DOHH2 (cell line): ENCODE measurements at regions not wholly inside any gene's neighbourhood (a gene's known extent, or its start where the extent isn't known, plus 50 kb on each side); places are given as distances from the start of the nearest gene placed in this dataset.

Experiments
- H3F3A ChIP-seq: fragments of 200-600 bp; sonication (generic), shearing (Covaris generic); 2 replicates; pipeline ENCODE4 v1.6.0; 2016; ENCODE audit warnings: antibody characterized with exemption, mild to moderate bottlenecking; ENCODE audit not compliant: control insufficient read depth, insufficient read depth
- H3K27ac ChIP-seq: fragments of 200-600 bp; sonication (generic); 2 replicates; pipeline ENCODE4 v1.5.1; 2014; ENCODE audit warnings: low read depth, mild to moderate bottlenecking, low read length, moderate library complexity
- H3K27me3 ChIP-seq: fragments of 200-600 bp; sonication (generic); 2 replicates; pipeline ENCODE4 v1.6.1; 2014; ENCODE audit warnings: mild to moderate bottlenecking, low read length, mixed read lengths; ENCODE audit not compliant: control insufficient read depth
- H3K36me3 ChIP-seq: fragments of 200-600 bp; sonication (generic); 2 replicates; pipeline ENCODE4 v1.6.1; 2014; ENCODE audit warnings: mild to moderate bottlenecking, low read length, moderate library complexity, mixed read lengths; ENCODE audit not compliant: control insufficient read depth
- H3K4me1 ChIP-seq: fragments of 200-600 bp; sonication (generic); 2 replicates; pipeline ENCODE4 v1.6.1; 2014; ENCODE audit warnings: mild to moderate bottlenecking, low read length, mixed read lengths; ENCODE audit not compliant: control insufficient read depth
- H3K4me2 ChIP-seq: fragments of 200-600 bp; sonication (generic); 2 replicates; pipeline ENCODE4 v1.6.0; 2014; ENCODE audit warnings: mild to moderate bottlenecking, low read length, moderate library complexity
- H3K4me3 ChIP-seq: fragments of 200-600 bp; sonication (generic); 2 replicates; pipeline ENCODE4 v1.5.1; 2014; ENCODE audit warnings: mild to moderate bottlenecking, low read length, mixed read lengths
- H3K79me2 ChIP-seq: fragments of 200-600 bp; sonication (generic); 2 replicates; pipeline ENCODE4 v1.6.1; 2014; ENCODE audit warnings: mild to moderate bottlenecking, low read length, mixed read lengths; ENCODE audit not compliant: control insufficient read depth
- H3K9me2 ChIP-seq: fragments of 200-600 bp; sonication (generic); replicated peaks from 2 replicates; pipeline ENCODE4 v1.6.1; 2014; ENCODE audit warnings: mild to moderate bottlenecking, low read length, mixed read lengths; ENCODE audit not compliant: control insufficient read depth
- H3K9me3 ChIP-seq: fragments of 200-600 bp; sonication (generic); 2 replicates; pipeline ENCODE4 v1.6.1; 2014; ENCODE audit warnings: antibody characterized with exemption, low read length, mixed read lengths; ENCODE audit not compliant: control insufficient read depth, insufficient read depth
- H4K20me1 ChIP-seq: fragments of 200-600 bp; sonication (generic); 2 replicates; pipeline ENCODE4 v1.6.0; 2014; ENCODE audit warnings: low read depth, mild to moderate bottlenecking, antibody characterized with exemption, low read length, moderate library complexity; ENCODE audit not compliant: control insufficient read depth, insufficient read depth
- CTCF ChIP-seq: fragments of 200-600 bp; sonication (generic); IDR thresholded peaks from one replicate; pipeline ENCODE4 v1.5.1; 2014; ENCODE audit warnings: antibody characterized with exemption, mild to moderate bottlenecking, low read depth, low read length; ENCODE audit not compliant: poor library complexity, severe bottlenecking
- EZH2phosphoT487 ChIP-seq: fragments of 200-600 bp; sonication (generic); IDR thresholded peaks from 2 replicates; pipeline ENCODE4 v1.6.1; 2017; ENCODE audit warnings: borderline replicate concordance, mild to moderate bottlenecking, antibody characterized with exemption, low read length, moderate library complexity, mixed read lengths

GRCh38 chr3:34942256-34942655, 697.1 kb upstream of the ARPP21 start:
- Histone ChIP-seq H3K27ac (no peak overlapping the region), H3F3A (no peaks in the 10 kb centered on the region), H3K79me2 (no peaks in the 10 kb centered on the region), H3K36me3 (no peaks in the 10 kb centered on the region), H3K9me2 (no peaks in the 10 kb centered on the region), H3K4me3 (no peak overlapping the region), H4K20me1 (no peaks in the 10 kb centered on the region), H3K9me3 (no peaks in the 10 kb centered on the region), H3K27me3 (no peaks in the 10 kb centered on the region), H3K4me2 (no peak overlapping the region), H3K4me1 (no peaks in the 10 kb centered on the region)
- TF ChIP-seq CTCF, result no peak
- no peak for TF ChIP-seq EZH2phosphoT487

GRCh38 chr3:34947834-34948233, 691.5 kb upstream of the ARPP21 start:
- no peaks in the 10 kb centered on the region for H4K20me1 ChIP-seq
- TF ChIP-seq CTCF, result no peak
- no peak for TF ChIP-seq EZH2phosphoT487
- no peaks in the 10 kb centered on the region for H3K9me3 ChIP-seq
- no peak overlapping the region for H3K27ac ChIP-seq
- H3K4me3 ChIP-seq, result no peak overlapping the region
- H3F3A ChIP-seq, result no peaks in the 10 kb centered on the region
- H3K4me2 ChIP-seq, result no peak overlapping the region
- no peaks in the 10 kb centered on the region for H3K9me2 ChIP-seq
- no peaks in the 10 kb centered on the region for H3K4me1 ChIP-seq
- H3K36me3 ChIP-seq, result no peaks in the 10 kb centered on the region
- H3K27me3 ChIP-seq, result no peaks in the 10 kb centered on the region
- H3K79me2 ChIP-seq, result no peaks in the 10 kb centered on the region

- H3F3A ChIP-seq, result no peaks in the 10 kb centered on the region
- H3K36me3 ChIP-seq, result no peaks in the 10 kb centered on the region
These were observed 690.8 kb upstream of the ARPP21 start for GRCh38 chr3:34948517-34948916.

More at GRCh38 chr3:34948517-34948916, 690.8 kb upstream of the ARPP21 start:
- Histone ChIP-seq H3K9me2 (no peaks in the 10 kb centered on the region), H3K4me2 (no peak overlapping the region), H3K4me1 (no peaks in the 10 kb centered on the region), H4K20me1 (no peaks in the 10 kb centered on the region), H3K79me2 (no peaks in the 10 kb centered on the region), H3K27me3 (no peaks in the 10 kb centered on the region), H3K27ac (no peak overlapping the region), H3K4me3 (no peak overlapping the region), H3K9me3 (no peaks in the 10 kb centered on the region)
- TF ChIP-seq EZH2phosphoT487 (no peak), CTCF (no peak)
